Natural killer cell (primary cell): ENCODE measurements at regions not wholly inside any gene's neighbourhood (a gene's known extent, or its start where the extent isn't known, plus 50 kb on each side); places are given as distances from the start of the nearest gene placed in this dataset.

Experiments
- ATAC-seq, 3 donors: fragments of 150-1000 bp in 2 of 3; fragments of 200-7000 bp in 1 of 3; cut with Tn5 transposase; 1 replicate in 1 of 3; 2 replicates in 2 of 3; pipeline ENCODE4 v1.10.0; 2021; ENCODE audit warnings: mild to moderate bottlenecking in 2 of 3, moderate library complexity in 2 of 3
- DNase-seq, 2 donors: peaks; one replicate each; pipeline versions ENCODE4 v3.0.0 to v3.0.0-alpha.2; 2013 to 2021; ENCODE audit warnings: mixed read lengths in 1 of 2
- H3K27ac ChIP-seq: one replicate; pipeline ENCODE4 v1.5.1; 2013; ENCODE audit warnings: mild to moderate bottlenecking, low read length
- H3K27me3 ChIP-seq: one replicate; pipeline ENCODE4 v1.6.1; 2013; ENCODE audit warnings: low read length; ENCODE audit not compliant: control insufficient read depth, insufficient read depth
- H3K36me3 ChIP-seq: one replicate; pipeline ENCODE4 v1.6.1; 2013; ENCODE audit warnings: low read length; ENCODE audit not compliant: control insufficient read depth, insufficient read depth
- H3K4me1 ChIP-seq: one replicate; pipeline ENCODE4 v1.6.1; 2013; ENCODE audit warnings: low read length; ENCODE audit not compliant: control insufficient read depth, insufficient read depth
- H3K4me3 ChIP-seq: one replicate; pipeline ENCODE4 v1.5.1; 2013; ENCODE audit warnings: low read length
- H3K9me3 ChIP-seq: one replicate; pipeline ENCODE4 v1.6.1; 2013; ENCODE audit warnings: low read length; ENCODE audit not compliant: control insufficient read depth, insufficient read depth
- H3K27ac Mint-ChIP-seq, 2 donors: one replicate each; pipeline ENCODE4 v1.8.0; 2022; ENCODE audit warnings: mild to moderate bottlenecking in 2 of 2, mixed read lengths in 2 of 2, moderate library complexity in 1 of 2
- H3K27me3 Mint-ChIP-seq, 2 donors: one replicate each; pipeline ENCODE4 v1.8.0; 2022; ENCODE audit warnings: low read depth in 2 of 2, mixed read lengths in 2 of 2
- H3K36me3 Mint-ChIP-seq: one replicate; pipeline ENCODE4 v1.8.0; 2022; ENCODE audit warnings: mixed read lengths
- H3K4me1 Mint-ChIP-seq, 2 donors: one replicate each; pipeline ENCODE4 v1.8.0; 2022; ENCODE audit warnings: mixed read lengths in 2 of 2
- H3K4me3 Mint-ChIP-seq: one replicate; pipeline ENCODE4 v1.8.0; 2022; ENCODE audit warnings: mild to moderate bottlenecking, moderate library complexity, mixed read lengths
- H3K9me3 Mint-ChIP-seq, 2 donors: one replicate each; pipeline ENCODE4 v1.8.0; 2022; ENCODE audit warnings: mixed read lengths in 2 of 2
- WGBS: methylation state at CpG from one replicate; pipeline ENCODE4 v1.1.7; 2013; ENCODE audit warnings: missing lambda C conversion rate; ENCODE audit not compliant: insufficient coverage; 5-methylcytosine and 5-hydroxymethylcytosine counted together
- intact Hi-C: fragments of 100-400 bp; cut with micrococcal nuclease; formaldehyde crosslinking; loops from one replicate; pipeline ENCODE4 v1.14.2; 2022
- TF ChIP-seq, protein P1 (sequence below): fragments of 200-600 bp; IDR thresholded peaks from one replicate; pipeline ENCODE4 v1.8.0; 2022; ENCODE audit warnings: antibody characterized with exemption

DNA sequence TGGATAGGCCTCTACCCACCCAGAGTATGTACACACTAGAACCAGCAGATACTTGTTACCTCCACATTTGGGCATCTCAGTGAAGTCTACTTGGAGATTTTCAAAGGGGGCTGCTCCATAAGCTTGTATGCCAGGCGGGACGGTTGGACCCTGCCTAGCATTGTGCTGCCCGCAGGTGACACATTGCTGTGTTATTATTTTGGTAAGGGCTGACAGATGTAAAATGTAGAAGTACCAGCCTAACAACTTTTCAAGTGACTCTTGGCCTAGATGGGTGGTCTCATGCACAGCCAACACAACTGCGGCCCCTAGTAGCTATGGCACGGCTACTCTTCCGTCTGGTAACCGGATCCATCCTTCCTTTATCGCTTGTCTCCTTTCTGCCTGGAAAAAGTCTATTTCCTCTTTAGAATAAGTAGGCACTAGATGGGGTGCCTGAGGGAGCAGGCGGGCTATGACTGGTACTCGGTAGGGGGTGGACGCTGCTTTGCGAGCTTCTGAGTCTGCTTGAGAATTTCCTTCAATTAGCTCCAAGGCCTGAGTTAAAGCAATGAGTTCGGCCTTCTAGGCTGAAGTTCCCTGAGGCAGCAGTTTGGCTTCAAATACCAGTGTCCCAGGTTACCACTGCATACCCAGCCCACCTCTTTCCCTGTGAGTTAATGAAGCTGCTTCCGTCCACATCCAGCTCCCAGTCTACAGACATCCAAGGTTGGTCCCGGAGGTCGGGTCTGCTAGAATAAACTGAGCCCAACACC lies 405.3 kb downstream of the TGFB2 start:
- Mint-ChIP-seq H3K4me1 (no peaks in the 10 kb centered on the region), H3K9me3 (peaks cover 0 to 19% of the 10 kb centered on the region in 2 donors), H3K27ac (no peak overlapping the region), H3K36me3 (peaks cover 2% of the 10 kb centered on the region), H3K27me3 (no peaks in the 10 kb centered on the region), H3K4me3 (no peak overlapping the region)
- DNase-seq (no peak), ATAC-seq (no peak)
- Histone ChIP-seq H3K9me3 (peaks cover 14% of the 10 kb centered on the region), H3K27ac (no peak overlapping the region), H3K4me3 (no peak overlapping the region), H3K27me3 (no peaks in the 10 kb centered on the region), H3K4me1 (no peaks in the 10 kb centered on the region), H3K36me3 (no peaks in the 10 kb centered on the region)
- intact Hi-C loops: no loop called here
- TF ChIP-seq, protein P1, sequence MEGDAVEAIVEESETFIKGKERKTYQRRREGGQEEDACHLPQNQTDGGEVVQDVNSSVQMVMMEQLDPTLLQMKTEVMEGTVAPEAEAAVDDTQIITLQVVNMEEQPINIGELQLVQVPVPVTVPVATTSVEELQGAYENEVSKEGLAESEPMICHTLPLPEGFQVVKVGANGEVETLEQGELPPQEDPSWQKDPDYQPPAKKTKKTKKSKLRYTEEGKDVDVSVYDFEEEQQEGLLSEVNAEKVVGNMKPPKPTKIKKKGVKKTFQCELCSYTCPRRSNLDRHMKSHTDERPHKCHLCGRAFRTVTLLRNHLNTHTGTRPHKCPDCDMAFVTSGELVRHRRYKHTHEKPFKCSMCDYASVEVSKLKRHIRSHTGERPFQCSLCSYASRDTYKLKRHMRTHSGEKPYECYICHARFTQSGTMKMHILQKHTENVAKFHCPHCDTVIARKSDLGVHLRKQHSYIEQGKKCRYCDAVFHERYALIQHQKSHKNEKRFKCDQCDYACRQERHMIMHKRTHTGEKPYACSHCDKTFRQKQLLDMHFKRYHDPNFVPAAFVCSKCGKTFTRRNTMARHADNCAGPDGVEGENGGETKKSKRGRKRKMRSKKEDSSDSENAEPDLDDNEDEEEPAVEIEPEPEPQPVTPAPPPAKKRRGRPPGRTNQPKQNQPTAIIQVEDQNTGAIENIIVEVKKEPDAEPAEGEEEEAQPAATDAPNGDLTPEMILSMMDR: no peak
- 95% methylated on average over 16 of the region's 16 CpGs for WGBS

GRCh38 chr1:218751208-218751948 lies 406.2 kb downstream of the TGFB2 start:
- no peaks in the 10 kb centered on the region for H3K4me1 Mint-ChIP-seq
- H3K36me3 ChIP-seq: no peaks in the 10 kb centered on the region
- ATAC-seq (no peak), DNase-seq (no peak)
- no peaks in the 10 kb centered on the region for H3K27me3 Mint-ChIP-seq
- no peak overlapping the region for H3K4me3 ChIP-seq
- H3K27me3 ChIP-seq: no peaks in the 10 kb centered on the region
- peaks cover 2 to 13% of the 10 kb centered on the region in 2 donors for H3K9me3 Mint-ChIP-seq
- 89% methylated on average over 12 of the region's 12 CpGs for WGBS
- H3K27ac ChIP-seq: no peak overlapping the region
- H3K27ac Mint-ChIP-seq: no peak overlapping the region
- TF ChIP-seq, protein P1: no peak
- no peaks in the 10 kb centered on the region for H3K36me3 Mint-ChIP-seq
- intact Hi-C loops: no loop called here
- peaks cover 14% of the 10 kb centered on the region for H3K9me3 ChIP-seq
- H3K4me3 Mint-ChIP-seq: no peak overlapping the region
- no peaks in the 10 kb centered on the region for H3K4me1 ChIP-seq

- H3K27ac ChIP-seq: no peak overlapping the region
- no peaks in the 10 kb centered on the region for H3K27me3 ChIP-seq
- DNase-seq: no peak
- no peaks in the 10 kb centered on the region for H3K4me1 Mint-ChIP-seq
- H3K36me3 ChIP-seq: no peaks in the 10 kb centered on the region
- intact Hi-C loops: no loop called here
- H3K27me3 Mint-ChIP-seq: no peaks in the 10 kb centered on the region
- H3K9me3 ChIP-seq: peaks cover 14% of the 10 kb centered on the region
- H3K4me1 ChIP-seq: no peaks in the 10 kb centered on the region
- WGBS: 68% methylated on average over 3 of the region's 3 CpGs
- H3K9me3 Mint-ChIP-seq: peaks cover 4 to 11% of the 10 kb centered on the region in 2 donors
- H3K27ac Mint-ChIP-seq: no peak overlapping the region
- H3K4me3 Mint-ChIP-seq: no peak overlapping the region
- H3K36me3 Mint-ChIP-seq: no peaks in the 10 kb centered on the region
- H3K4me3 ChIP-seq: no peak overlapping the region
- TF ChIP-seq, protein P1: no peak
- ATAC-seq: no peak
Observed at GRCh38 chr1:218752126-218752525, 407.0 kb downstream of the TGFB2 start.
